K562 (cell line): ENCODE measurements at regions not wholly inside any gene's neighbourhood (a gene's known extent, or its start where the extent isn't known, plus 50 kb on each side); places are given as distances from the start of the nearest gene placed in this dataset.

Source experiments
- ATAC-seq: fragments of 200-7000 bp; cut with Tn5 transposase; 3 replicates; pipeline ENCODE4 v1.9.1; 2020; ENCODE audit warnings: moderate library complexity
- BruUV-seq: library from RNA; stranded (reverse); fragments of 400-500 nt; replicated peaks from 2 replicates; lab custom pipeline; 2021; lab: Mats Ljungman, UMichigan
- CTCF ChIA-PET: fragments of 300-600 bp; formaldehyde crosslinking; extraction: SDS; loops from one replicate; lab custom pipeline; 2021; ENCODE audit warnings: low intra/inter-chr PET ratio; lab: Yijun Ruan, JAX
- POLR2A ChIA-PET: fragments of 300-600, 350-650 bp; sonication (Branson Sonifier 250); formaldehyde crosslinking; extraction: SDS; loops from one replicate; lab custom pipeline; 2021; ENCODE audit warnings: antibody characterized with exemption, inconsistent platforms; lab: Yijun Ruan, JAX
- DNase-seq, 4 experiments: peaks; one replicate each; pipeline versions ENCODE4 v3.0.0 to v3.0.0-alpha.2; 2011 to 2018; ENCODE audit warnings: low spot score in 3 of 4, mixed read lengths in 3 of 4; ENCODE audit errors: extremely low read depth in 1 of 4
- FAIRE-seq: peaks from 2 replicates; lab custom pipeline; 2011; peaks lifted over from hg19 to GRCh38; lab: Jason Lieb, UNC
- H2AFZ ChIP-seq: 2 replicates; pipeline ENCODE4 v1.6.0; 2011; ENCODE audit warnings: low read depth, low read length, control low read depth, inconsistent platforms
- H3K27ac ChIP-seq: fragments of 200-600 bp; 3 replicates; pipeline ENCODE4 v1.8.0; 2011; ENCODE audit warnings: low read depth, mild to moderate bottlenecking, control low read depth, inconsistent platforms, low read length, moderate library complexity, mixed read lengths; ENCODE audit errors: extremely low read depth
- H3K27me3 ChIP-seq, 2 experiments: fragments of 300-600 bp in 1 of 2; 2 replicates in 1 of 2; 3 replicates in 1 of 2; pipeline versions ENCODE4 v1.6.0 to v1.8.0; 2011; ENCODE audit warnings: inconsistent platforms in 2 of 2, low read length in 2 of 2, mild to moderate bottlenecking in 1 of 2, mixed read lengths in 1 of 2, moderate library complexity in 1 of 2; ENCODE audit not compliant: control insufficient read depth in 2 of 2, insufficient read depth in 2 of 2
- H3K36me3 ChIP-seq: fragments of 300-600 bp; 3 replicates; pipeline ENCODE4 v1.8.0; 2011; ENCODE audit warnings: mild to moderate bottlenecking, low read length, inconsistent platforms; ENCODE audit not compliant: control insufficient read depth, insufficient read depth
- H3K4me1 ChIP-seq, 2 experiments: fragments of 200-600 bp in 1 of 2; replicated peaks in 1 of 2; 2 replicates in 1 of 2; 3 replicates in 1 of 2; pipeline versions ENCODE4 v1.5.1 to v1.8.0; 2011; ENCODE audit warnings: inconsistent platforms in 2 of 2, low read length in 2 of 2, mild to moderate bottlenecking in 1 of 2, mixed read lengths in 1 of 2, moderate library complexity in 1 of 2; ENCODE audit not compliant: control insufficient read depth in 2 of 2, insufficient read depth in 2 of 2
- H3K4me2 ChIP-seq: 2 replicates; pipeline ENCODE4 v1.6.1; 2011; ENCODE audit warnings: low read length, control low read depth, inconsistent platforms, mixed read lengths; ENCODE audit not compliant: insufficient read depth
- H3K4me3 ChIP-seq: fragments of 200-600 bp; sonication (generic), shearing (Covaris generic); 2 replicates; pipeline ENCODE4 v1.5.1; 2016; ENCODE audit warnings: control low read depth, inconsistent platforms
- H3K79me2 ChIP-seq: fragments of 200-600 bp; 3 replicates; pipeline ENCODE4 v1.8.0; 2011; ENCODE audit warnings: low read length, inconsistent platforms; ENCODE audit not compliant: control insufficient read depth, insufficient read depth
- H3K9ac ChIP-seq, 2 experiments: 2 replicates each; pipeline versions ENCODE4 v1.6.0 to v1.6.1; 2011; ENCODE audit warnings: low read depth in 2 of 2, low read length in 2 of 2, control low read depth in 1 of 2, inconsistent platforms in 1 of 2, mild to moderate bottlenecking in 1 of 2, mixed read lengths in 1 of 2; ENCODE audit not compliant: insufficient read depth in 1 of 2
- H3K9me1 ChIP-seq: one replicate; pipeline ENCODE4 v1.6.0; 2011; ENCODE audit warnings: inconsistent platforms, mild to moderate bottlenecking, low read length, moderate library complexity; ENCODE audit not compliant: control insufficient read depth, insufficient read depth
- H3K9me3 ChIP-seq: replicated peaks from 2 replicates; pipeline ENCODE4 v1.5.1; 2011; ENCODE audit warnings: low read depth, low read length, inconsistent platforms; ENCODE audit not compliant: control insufficient read depth, insufficient read depth
- H4K20me1 ChIP-seq: replicated peaks from 2 replicates; pipeline ENCODE4 v1.6.1; 2011; ENCODE audit warnings: low read length, inconsistent platforms, mixed read lengths; ENCODE audit not compliant: control insufficient read depth, insufficient read depth
- ARID1B ChIP-seq: fragments of 450-650 bp; IDR thresholded peaks from 2 replicates; pipeline ENCODE4 v1.6.1; 2016; ENCODE audit warnings: antibody characterized with exemption, mild to moderate bottlenecking, inconsistent platforms
- ATF7 ChIP-seq: fragments of 450-650 bp; IDR thresholded peaks from 2 replicates; pipeline ENCODE4 v1.7.1; 2014; ENCODE audit warnings: mild to moderate bottlenecking, moderate library complexity
- CEBPB ChIP-seq: fragments of 450-650 bp; IDR thresholded peaks from 2 replicates; pipeline ENCODE4 v1.6.1; 2016; ENCODE audit warnings: missing genetic modification characterization, missing compliant biosample characterization
- CHD1 ChIP-seq: fragments of 200-600 bp; sonication (generic); IDR thresholded peaks from one replicate; pipeline ENCODE4 v1.6.1; 2012; ENCODE audit warnings: mild to moderate bottlenecking, moderate library complexity, low read length, inconsistent platforms
- E2F5 ChIP-seq: sonication (generic); formaldehyde crosslinking; IDR thresholded peaks from 2 replicates; pipeline ENCODE4 v1.8.0; 2022; ENCODE audit warnings: mild to moderate bottlenecking, missing genetic modification reagents
- HIVEP1 ChIP-seq: fragments of 250-450 bp; sonication (Bioruptor Pico); IDR thresholded peaks from 2 replicates; pipeline ENCODE4 v1.4.0; 2020; ENCODE audit warnings: mild to moderate bottlenecking
- HNRNPK ChIP-seq: fragments of 200-400 bp; formaldehyde crosslinking; IDR thresholded peaks from one replicate; pipeline ENCODE4 v1.6.1; 2018; ENCODE audit warnings: mild to moderate bottlenecking, low read depth, low read length; ENCODE audit not compliant: poor library complexity, severe bottlenecking
- MYC ChIP-seq, 2 experiments: fragments of 250-450 bp in 1 of 2; sonication (Bioruptor Pico) in 1 of 2; IDR thresholded peaks; 2 replicates each; pipeline versions ENCODE4 v1.5.1 to v1.6.1; 2012 to 2021; ENCODE audit warnings: low read depth in 2 of 2, borderline replicate concordance in 1 of 2, improper control_type of control experiment in 1 of 2, low read length in 1 of 2, mild to moderate bottlenecking in 1 of 2, moderate library complexity in 1 of 2
- POLR2AphosphoS2 ChIP-seq: IDR thresholded peaks from 2 replicates; pipeline ENCODE4 v1.6.1; 2012; ENCODE audit warnings: low read length, improper control_type of control experiment
- POLR2G ChIP-seq: fragments of 200-400 bp; formaldehyde crosslinking; IDR thresholded peaks from 2 replicates; pipeline ENCODE4 v1.6.1; 2017; ENCODE audit warnings: low read depth, mild to moderate bottlenecking, antibody characterized with exemption, low read length, moderate library complexity
- POLR3A ChIP-seq: IDR thresholded peaks from 2 replicates; pipeline ENCODE4 v1.6.1; 2011; ENCODE audit warnings: borderline replicate concordance, mild to moderate bottlenecking, moderate library complexity; ENCODE audit not compliant: insufficient read length, insufficient read depth; ENCODE audit errors: extremely low read depth
- SMARCC2 ChIP-seq: fragments of 450-650 bp; IDR thresholded peaks from 2 replicates; pipeline ENCODE4 v1.6.1; 2017; ENCODE audit warnings: antibody characterized with exemption, moderate library complexity, mild to moderate bottlenecking, low read depth
- XRCC4 ChIP-seq: IDR thresholded peaks from one replicate; pipeline ENCODE4 v1.6.1; 2011; ENCODE audit not compliant: insufficient read depth, insufficient read length; ENCODE audit errors: extremely low read depth
- ZNF347 ChIP-seq: fragments of 450-650 bp; formaldehyde crosslinking; IDR thresholded peaks from 2 replicates; pipeline ENCODE4 v1.4.0; 2020; ENCODE audit warnings: low read depth, mild to moderate bottlenecking, moderate library complexity
- ZNF699 ChIP-seq: fragments of 250-450 bp; sonication (Bioruptor Pico); IDR thresholded peaks from 2 replicates; pipeline ENCODE4 v1.8.0; 2021; ENCODE audit warnings: mild to moderate bottlenecking, moderate library complexity; ENCODE audit not compliant: insufficient replicate concordance
- ZNF780A ChIP-seq: fragments of 250-450 bp; sonication (Bioruptor Pico); IDR thresholded peaks from 2 replicates; pipeline ENCODE4 v1.5.0; 2021; ENCODE audit warnings: mild to moderate bottlenecking
- WGBS: fragments of 100-300 bp; shearing (Covaris generic); methylation state at CpG from one replicate; pipeline ENCODE4 v1.1.6; 2016; ENCODE audit warnings: low coverage, mixed read lengths; ENCODE audit not compliant: insufficient coverage; ENCODE audit errors: missing lambda C conversion rate; 5-methylcytosine and 5-hydroxymethylcytosine counted together
- in situ Hi-C: fragments of 300-500 bp; cut with MboI; formaldehyde crosslinking; loops from 4 replicates; pipeline ENCODE4 v1.15.0; 2018; ENCODE audit warnings: inconsistent platforms, mixed read lengths
- intact Hi-C: fragments of 100-400 bp; cut with micrococcal nuclease; formaldehyde crosslinking; loops from 2 replicates; pipeline ENCODE4 v1.14.2; 2022
- TF ChIP-seq, protein P1 (sequence below): IDR thresholded peaks from 2 replicates; pipeline ENCODE4 v1.6.1; 2011; ENCODE audit warnings: borderline replicate concordance, low read depth, mild to moderate bottlenecking, moderate library complexity, low read length; ENCODE audit not compliant: insufficient read depth, poor library complexity, severe bottlenecking

DNA sequence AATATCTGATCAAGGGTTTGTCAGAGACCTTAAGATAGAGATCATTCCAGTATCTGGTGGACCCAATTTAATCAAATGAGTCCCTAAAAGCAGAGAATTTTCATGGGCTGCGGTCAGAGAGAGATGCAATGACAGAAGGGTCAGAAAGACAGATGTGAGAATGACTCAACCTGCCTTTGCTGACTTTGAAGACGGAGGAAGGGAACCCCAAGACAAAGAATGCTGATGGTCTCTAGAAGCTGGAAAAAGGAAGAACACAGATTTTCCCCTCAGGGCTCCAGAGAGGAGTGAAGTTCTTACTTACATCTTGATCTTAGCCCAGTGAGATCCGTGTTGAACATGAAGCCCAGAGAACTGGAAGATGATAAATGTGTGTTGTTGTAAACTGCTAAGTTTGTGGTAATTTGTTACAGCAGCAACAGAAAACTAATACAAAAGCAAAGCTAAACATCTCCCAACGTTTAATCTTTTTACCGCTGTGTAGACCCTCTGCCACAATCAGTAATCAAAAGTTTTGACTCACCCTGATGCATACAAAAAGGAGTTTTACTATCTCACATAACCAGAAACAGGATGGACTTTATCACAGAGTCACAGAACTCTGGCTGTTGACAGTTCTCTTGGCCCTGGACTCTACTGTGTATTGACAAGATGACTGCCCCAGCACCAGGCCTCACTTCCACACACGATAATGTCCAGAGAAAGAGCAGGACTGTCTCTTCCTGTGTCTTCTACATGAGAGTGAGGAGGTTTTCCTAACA lies 70.2 kb upstream of the MAGEB2 start:
- ATAC-seq (peak; percentile 33; the same call in 2 of the 3 replicates), DNase-seq (peak in 2 of 4 experiments; percentile 6 to 14), FAIRE-seq (no peak)
- Histone ChIP-seq H3K79me2 (no peaks in the 10 kb centered on the region), H3K9me3 (no peaks in the 10 kb centered on the region), H3K9ac (no peak overlapping the region), H4K20me1 (no peaks in the 10 kb centered on the region), H3K27ac (no peak overlapping the region; the same call in 2 of the 3 replicates), H2AFZ (no peak overlapping the region), H3K4me1 (peaks cover 0 to 4% of the 10 kb centered on the region in 2 experiments; a peak in 1 of 5 replicates), H3K4me3 (no peak overlapping the region), H3K36me3 (no peaks in the 10 kb centered on the region), H3K4me2 (no peak overlapping the region; the same call in 1 of the 2 replicates), H3K27me3 (peaks cover 0 to 2% of the 10 kb centered on the region in 2 experiments; a peak in 1 of 5 replicates), H3K9me1 (no peaks in the 10 kb centered on the region)
- BruUV-seq, result no TSS peak
- intact Hi-C loops (loop anchor here (5.0 to 10.0 kb wide), 2 partner anchors 72 to 130 kb away; partner anchors contain the start of gene MAGEB2), in situ Hi-C loops (loop anchor here (10.0 kb wide), 1 partner anchor 360 kb away; no protein-coding TSS in a partner anchor)
- WGBS, result 0% methylated on average over 4 of the region's 6 CpGs
- ChIA-PET POLR2A (no interaction called here), CTCF (no interaction called here)
- TF ChIP-seq XRCC4 (no peak), ATF7 (no peak), HNRNPK (no peak), POLR2G (no peak), ARID1B (peak; percentile 85), POLR2AphosphoS2 (no peak), ZNF347 (CRISPR knock-in tag) (no peak), E2F5 (CRISPR knock-in tag) (no peak), ZNF780A (no peak), ZNF699 (CRISPR knock-in tag) (no peak), SMARCC2 (no peak), CHD1 (no peak), HIVEP1 (CRISPR knock-in tag) (no peak), CEBPB (tag) (no peak), MYC (IDR thresholded peaks at IDR 0.05; ENCODE audit: low read depth, low read length) (no peak), MYC (CRISPR knock-in tag; IDR thresholded peaks at IDR 0.05; ENCODE audit: borderline replicate concordance, low read depth) (no peak), POLR3A (no peak)
- TF ChIP-seq, protein P1, sequence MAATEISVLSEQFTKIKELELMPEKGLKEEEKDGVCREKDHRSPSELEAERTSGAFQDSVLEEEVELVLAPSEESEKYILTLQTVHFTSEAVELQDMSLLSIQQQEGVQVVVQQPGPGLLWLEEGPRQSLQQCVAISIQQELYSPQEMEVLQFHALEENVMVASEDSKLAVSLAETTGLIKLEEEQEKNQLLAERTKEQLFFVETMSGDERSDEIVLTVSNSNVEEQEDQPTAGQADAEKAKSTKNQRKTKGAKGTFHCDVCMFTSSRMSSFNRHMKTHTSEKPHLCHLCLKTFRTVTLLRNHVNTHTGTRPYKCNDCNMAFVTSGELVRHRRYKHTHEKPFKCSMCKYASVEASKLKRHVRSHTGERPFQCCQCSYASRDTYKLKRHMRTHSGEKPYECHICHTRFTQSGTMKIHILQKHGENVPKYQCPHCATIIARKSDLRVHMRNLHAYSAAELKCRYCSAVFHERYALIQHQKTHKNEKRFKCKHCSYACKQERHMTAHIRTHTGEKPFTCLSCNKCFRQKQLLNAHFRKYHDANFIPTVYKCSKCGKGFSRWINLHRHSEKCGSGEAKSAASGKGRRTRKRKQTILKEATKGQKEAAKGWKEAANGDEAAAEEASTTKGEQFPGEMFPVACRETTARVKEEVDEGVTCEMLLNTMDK, result no peak
